ENCODE measurements at regions not wholly inside any gene's neighbourhood (a gene's known extent, or its start where the extent isn't known, plus 50 kb on each side); places are given as distances from the start of the nearest gene placed in this dataset.
"Not testable (repeated sequence)": the region's sequence is repeated elsewhere in the genome, so short reads cannot be mapped to it uniquely, and the experiment has no call there.

DNA sequence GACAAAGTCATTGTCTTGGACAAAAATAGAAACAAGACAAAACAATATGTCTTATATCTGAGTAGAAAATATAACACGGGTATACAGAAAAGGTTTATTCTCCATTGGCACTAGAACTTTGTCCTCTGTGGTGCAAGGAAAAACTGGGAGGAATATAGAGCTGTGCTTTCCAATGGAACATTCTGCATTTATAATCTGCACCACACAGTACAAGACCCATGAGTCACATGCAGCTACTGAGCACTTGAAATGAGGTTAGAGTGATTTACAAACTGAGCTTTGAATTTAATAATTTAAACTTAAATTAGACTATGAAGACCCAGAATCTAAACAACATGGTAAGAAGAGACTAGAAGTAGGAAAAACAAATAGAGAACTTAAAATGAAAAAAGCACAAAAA is 86.1 kb downstream of the RAP2A start:
- no peak for DNase-seq (ENCODE audit: low read depth)

DNA sequence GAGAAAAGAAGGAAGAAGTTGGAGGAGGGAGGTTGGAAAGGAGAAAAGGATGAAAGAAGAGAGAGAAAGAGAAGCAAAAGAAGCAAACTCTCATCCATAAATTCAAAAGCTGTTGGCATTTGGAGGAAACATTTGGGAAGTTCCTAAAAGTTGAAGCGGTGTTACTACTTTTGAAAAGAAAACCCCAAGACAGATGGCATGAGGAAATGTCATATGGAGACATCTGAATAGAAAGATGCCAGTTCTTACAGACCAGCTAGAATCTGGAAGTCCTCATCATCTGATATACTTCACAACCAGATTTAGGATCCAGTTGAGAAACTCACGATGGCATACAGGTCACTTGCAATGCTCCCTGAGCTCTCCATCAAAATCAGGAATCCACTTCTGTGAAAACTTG is 86.9 kb downstream of the RAP2A start:
- DNase-seq (ENCODE audit: low read depth), result no peak

DNA sequence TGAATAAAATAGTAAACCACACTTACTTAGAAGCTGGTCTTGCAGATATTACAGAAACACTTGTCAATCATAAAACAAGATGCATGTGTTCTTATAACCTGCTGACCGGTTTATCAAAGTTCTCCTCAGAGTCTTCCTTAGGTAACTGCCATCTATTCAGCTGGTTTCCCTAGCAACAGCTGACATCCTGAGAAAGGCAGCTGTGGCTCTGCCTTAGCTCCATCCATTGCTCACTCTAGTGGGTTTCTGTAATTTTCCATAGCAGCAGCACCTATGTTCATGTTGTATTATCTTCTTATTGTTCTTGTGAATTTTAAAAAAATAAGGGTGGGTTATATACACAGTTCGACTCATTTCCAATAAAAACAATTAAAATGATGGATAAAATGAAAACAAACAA is 87.8 kb downstream of the RAP2A start:
- no peak for DNase-seq (ENCODE audit: low read depth)

DNA sequence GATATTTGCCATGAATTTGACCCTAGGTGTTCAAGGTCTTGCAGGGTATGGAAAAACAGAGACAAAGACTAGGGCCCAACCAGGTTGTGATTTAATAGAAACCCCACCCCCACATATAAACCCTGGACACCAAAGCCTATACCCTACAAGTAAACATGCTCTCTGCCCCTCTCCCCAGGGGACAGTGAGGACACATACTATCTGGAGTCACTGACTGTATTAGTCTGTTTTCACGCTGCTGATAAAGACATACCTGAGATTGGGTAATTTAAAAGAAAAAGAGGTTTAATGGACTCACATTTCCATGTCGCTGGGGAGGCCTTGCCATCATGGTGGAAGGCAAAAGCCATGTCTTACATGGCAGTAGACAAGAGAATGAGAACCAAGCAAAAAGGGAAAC is 88.3 kb downstream of the RAP2A start:
- DNase-seq (ENCODE audit: low read depth), result no peak

DNA sequence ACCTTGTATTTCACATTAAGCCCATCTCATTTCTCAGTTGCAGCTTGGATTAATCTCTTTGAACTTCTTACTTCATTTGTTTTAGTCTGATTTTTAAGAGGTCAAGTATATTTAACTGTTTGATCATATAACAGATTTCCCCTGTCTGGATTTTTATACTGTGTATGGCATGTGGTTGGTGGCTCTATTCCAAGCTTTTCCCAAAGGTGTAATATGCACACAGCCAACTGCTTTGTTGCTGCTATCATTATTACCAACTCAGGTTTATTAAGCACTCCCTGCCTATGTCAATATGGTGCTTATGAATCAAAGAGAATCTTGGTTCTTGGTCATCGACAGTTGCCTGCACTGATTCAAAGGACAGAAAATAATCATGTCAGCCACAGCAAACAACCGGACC is 92.6 kb downstream of the RAP2A start:
- DNase-seq (ENCODE audit: low read depth), result no peak

DNA sequence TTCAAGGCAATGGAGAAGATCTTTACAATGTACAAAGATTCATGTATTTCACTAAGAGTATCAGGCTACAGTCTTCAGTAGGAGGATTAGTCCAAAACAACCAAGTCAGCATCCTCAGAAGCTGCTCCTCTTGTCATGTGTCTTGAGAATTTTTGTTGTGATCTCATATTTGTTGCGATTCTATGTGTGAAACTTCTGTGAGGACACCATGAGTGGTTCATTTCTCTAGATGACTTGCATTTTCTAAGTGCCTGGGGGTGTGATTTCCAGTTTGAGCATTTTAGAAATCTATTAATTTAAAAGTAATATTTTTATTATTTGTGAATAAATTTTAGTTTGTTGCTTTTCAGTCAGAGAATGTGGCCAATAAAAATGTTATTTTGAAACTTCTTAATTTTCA is 94.5 kb downstream of the RAP2A start:
- no peak for DNase-seq (ENCODE audit: low read depth)

DNA sequence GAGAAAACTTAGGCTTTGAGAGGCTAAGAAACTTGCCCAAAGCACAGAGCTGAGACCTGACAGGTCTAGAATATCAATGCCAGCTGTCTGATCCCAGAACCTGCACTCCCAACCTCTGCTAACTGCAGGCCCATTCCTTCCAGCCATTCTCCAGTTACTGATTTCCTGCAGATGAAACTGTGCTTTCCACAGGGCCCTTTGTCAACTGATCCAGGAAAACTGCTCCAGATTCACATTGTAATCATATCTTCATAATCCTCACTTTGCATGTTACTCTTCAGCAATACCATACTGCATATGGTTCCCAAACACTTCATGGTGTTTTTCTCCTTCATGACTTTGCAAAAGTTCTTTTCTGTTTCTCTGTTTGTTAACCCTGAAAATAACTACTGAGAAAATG is 100.6 kb downstream of the RAP2A start:
- DNase-seq (ENCODE audit: low read depth), result no peak

DNA sequence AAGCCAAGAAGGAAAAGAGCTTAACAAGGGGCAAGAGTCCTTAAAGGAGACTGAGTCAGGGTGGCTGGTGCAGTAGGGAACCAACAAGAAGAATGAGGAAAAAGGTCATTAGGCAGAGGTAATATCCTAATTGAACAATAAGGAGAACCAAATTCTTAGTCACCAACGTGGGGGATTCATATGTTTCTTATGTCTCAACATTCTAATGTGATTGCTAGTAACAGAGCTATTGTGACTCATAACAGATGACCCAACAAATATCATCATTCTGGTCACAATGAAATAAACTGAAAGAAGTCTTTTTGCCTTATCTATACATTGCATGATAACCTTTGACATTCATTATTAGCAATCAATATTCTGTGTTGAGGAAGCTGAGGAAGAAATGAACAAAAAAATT is 101.6 kb downstream of the RAP2A start:
- DNase-seq (ENCODE audit: low read depth), result peak; percentile 57

DNA sequence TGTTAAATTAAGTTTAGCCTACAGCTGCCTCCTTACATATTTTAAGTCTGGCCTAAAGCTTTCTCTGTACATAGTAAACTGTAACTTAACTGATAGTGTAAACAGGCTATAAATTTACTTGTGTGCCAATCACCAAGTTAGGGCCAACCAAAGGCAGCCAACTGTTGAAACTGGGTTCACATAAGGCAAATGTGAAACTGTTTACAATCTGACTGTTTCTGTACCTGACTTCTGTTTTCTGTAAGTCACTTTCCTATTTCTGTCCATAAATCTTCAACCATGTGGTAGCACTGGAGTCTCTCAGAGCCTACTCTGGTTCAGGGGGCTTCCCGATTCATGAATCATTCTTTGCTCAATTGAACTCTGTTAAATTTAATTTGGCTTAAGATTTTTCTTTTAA is 103.1 kb downstream of the RAP2A start:
- no peak for DNase-seq (ENCODE audit: low read depth)

DNA sequence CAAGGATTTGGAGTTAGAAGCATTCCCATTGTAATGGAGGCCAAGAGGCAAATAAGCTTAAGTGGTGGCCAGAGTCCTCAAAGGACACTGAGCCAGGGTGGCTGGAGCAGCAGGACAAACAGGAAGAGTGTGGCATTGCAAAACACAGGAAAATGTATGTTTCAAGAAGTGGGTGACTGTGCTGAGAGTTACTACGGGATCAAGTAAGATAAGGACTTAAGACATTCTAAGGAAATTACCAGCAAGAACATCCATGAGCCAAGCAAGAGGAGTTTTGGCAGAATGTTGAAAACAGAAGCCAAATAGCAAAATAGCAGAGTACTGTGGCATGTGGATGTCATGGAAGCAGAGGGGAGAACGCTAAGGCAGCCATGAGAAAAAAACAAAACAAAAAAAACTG is 104.2 kb downstream of the RAP2A start:
- no peak for DNase-seq (ENCODE audit: low read depth)

DNA sequence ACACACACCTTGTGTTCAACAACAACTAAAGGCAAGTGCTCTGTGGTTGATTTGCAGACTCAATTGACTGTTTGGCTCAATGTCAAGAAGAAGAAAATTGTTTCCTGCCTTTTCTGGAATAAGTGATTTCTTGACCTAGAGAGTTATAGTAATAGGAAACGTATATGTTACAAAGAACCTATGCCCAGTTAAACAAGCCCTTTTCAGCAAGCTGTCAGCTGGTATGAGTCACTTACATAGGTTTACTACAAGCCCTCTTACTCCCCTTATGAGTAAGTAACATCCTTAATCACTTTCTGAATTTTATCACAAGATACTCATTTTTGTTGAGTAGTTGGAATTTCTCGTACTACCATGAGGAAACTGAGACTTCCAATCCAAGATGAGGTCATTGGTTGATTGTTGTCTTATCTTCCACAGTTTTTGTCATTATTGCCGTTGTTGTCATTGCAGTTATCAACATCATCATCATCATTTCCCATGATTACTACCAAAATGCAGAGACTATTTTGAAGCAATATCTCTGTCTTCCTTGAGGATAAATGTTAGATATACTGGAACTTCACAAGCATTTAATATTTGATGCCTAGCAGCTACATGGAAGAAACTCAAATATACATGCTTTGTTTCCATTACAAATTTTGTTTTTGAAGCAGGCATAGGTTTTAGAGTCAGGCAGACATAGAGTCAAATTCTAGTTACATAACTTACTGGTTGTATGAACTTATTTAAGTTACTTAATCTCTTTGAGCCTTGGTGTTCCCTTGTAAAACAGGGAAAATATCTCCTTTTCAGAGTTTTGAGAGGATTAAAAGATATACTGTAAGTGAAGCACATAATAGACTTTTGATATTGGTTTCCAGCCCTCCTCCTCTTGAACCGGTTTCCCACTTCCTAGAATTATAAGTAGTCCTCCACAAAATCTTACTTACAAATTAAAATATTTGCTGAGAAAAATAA is 106.0 kb downstream of the RAP2A start:
- DNase-seq (ENCODE audit: low read depth), result peak; percentile 51

DNA sequence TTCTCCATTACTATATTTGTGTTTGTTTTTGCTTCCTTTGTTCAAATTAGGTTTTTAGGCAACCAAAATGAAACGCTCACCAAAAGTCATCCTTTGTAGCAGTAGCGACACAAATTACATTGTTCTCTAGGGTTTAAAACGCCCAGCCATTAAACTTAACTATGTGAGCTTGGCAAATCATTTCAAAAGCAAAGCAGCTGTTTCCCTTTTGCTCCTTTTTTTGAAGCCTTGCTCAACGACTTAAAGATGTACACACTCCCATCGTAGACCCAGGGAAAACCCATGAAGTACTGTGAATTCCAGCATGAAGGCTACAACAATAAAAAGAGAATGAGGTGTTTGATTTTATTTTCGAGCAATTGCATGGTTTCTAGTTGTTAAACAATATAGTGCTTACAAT is 106.7 kb downstream of the RAP2A start:
- DNase-seq (ENCODE audit: low read depth), result no peak

DNA sequence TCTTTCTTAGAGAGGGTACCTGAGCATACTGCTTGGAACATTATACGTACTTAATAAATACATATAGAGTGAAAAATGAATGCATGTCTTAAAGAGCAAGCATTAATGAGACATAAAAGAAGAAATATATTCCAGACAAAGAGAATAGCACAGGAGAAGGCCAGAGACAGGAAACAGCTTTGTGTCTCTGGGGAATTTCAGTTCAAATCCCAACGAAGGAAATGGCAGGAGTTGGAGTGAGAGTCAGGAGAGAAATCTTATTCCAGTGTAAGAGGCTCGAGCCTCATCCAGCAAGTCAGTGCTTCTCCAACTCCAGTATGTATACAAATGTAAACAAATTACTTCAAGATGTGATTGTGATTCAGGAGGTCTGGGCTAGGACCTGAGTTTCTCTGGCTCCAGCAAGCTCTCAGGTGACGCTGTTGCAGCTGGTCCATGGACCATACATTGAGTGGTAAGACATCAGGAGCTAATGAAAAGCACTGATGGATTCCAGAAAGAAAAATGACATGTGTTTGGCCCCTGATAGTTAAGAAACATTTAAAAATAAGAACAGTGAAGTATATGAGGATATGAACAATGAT is 108.2 kb downstream of the RAP2A start:
- no peak for DNase-seq (ENCODE audit: low read depth)

DNA sequence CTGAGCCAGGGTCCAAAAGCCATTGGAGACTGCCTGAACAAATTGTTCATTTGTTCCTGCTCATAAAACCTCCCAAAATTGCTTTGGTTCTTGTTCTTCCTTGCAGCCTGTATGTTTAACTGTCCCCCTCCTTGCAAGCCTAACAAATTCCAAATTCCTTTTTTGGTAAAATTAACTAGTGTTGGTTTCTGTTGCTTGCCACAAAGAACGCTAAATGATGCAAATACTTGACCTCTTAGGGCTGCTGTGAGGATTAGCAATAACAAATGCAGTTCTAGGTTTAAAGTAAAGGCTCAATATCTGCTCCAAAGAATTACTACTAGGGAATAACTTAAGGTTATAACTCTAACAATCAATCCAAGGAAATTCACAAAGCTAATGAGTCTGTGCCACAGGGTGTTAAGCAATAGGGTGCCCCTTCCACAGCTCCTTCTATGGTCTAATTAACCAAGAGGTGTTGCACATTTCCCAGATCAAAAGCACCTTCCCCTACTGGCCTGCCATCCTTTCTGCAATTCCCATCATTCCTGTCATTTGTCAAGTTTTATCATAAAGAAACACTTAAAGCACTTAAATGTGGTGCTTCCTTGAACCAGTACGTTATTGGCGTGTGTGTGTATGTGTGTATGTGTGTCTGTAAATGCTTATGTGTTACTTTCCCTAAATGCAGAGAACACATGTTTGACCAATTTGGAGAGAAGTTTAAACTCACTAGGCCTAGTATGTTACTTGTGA is 110.2 kb downstream of the RAP2A start:
- no peak for DNase-seq (ENCODE audit: low read depth)

DNA sequence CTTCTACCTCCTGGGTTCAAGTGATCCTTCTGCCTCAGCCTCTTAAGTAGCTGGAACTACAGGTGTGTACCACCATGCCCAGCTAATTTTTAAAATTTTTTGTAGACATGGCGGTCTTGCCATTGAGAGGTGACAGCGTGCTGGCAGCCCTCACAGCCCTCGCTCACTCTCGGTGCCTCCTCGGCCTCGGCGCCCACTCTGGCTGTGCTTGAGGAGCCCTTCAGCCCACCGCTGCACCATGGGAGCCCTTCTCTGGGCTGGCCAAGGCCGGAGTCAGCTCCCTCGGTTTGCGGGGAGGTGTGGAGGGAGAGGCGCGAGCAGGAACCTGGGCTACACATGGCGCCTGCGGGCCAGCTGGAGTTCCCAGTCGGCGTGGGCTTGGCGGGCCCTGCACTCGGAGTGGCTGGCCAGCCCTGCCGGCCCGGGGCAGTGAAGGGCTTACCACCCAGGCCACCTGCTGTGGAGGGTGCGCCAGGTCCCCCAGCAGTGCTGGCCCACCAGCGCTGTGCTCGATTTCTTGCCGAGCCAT is 111.1 kb downstream of the RAP2A start:
- not testable (repeated sequence) for DNase-seq (ENCODE audit: low read depth)

DNA sequence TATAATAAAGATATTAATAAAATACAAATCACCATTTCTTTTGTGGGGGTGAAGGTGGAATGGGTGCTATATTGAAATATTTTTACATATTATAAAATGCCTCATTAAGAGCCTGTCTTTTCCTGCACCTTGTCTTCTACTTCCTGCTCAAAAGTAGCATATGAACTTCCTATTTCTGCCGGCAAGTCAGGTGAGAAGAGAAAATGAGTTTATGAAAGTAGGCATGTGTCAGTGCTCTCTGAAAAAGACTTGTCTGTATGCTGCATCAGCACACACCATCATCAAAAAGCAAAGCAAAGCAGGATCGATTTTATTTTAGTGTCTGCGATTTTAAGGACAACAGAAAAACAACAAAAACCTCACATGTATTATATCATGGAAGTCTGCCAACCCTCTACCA is 114.2 kb downstream of the RAP2A start:
- DNase-seq (ENCODE audit: low read depth), result no peak

DNA sequence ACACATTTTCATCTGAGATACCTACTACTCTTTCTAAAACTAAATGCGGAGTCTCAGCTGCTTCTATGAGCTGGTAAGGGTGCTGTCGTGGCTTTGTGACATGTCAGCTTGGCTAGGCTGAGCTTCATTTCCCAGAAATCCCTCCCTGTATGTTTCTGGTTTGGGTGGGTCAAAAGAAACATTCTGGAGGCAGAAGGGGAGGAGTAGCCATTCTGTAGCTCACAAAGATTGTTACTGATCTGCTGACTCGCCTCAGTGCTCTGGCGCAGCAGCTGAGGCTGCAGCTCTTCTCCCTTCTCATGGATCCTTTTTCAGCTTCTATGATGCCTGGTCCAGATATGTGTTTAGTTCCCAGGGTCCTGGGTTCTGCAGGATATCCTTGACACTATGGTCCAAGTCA is 114.7 kb downstream of the RAP2A start:
- no peak for DNase-seq (ENCODE audit: low read depth)

DNA sequence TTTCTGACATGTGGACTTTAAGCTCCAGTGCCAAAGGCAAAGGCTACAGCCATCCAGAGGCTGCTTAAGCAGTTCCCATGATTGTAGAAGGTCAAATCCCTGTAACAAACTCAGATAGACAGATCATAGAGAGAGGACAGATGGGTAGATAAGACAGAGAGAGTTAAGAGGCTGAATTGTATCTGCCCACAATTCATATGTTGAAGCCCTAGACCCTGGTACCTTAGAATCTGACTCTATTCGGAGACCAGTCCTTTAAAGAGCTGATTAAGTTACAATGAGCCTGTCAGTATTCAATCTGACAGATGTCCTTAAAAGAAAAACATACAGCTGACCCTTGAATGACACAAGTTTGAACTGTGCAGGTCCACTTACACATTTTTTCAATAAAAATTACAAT is 115.2 kb downstream of the RAP2A start:
- no peak for DNase-seq (ENCODE audit: low read depth)

DNA sequence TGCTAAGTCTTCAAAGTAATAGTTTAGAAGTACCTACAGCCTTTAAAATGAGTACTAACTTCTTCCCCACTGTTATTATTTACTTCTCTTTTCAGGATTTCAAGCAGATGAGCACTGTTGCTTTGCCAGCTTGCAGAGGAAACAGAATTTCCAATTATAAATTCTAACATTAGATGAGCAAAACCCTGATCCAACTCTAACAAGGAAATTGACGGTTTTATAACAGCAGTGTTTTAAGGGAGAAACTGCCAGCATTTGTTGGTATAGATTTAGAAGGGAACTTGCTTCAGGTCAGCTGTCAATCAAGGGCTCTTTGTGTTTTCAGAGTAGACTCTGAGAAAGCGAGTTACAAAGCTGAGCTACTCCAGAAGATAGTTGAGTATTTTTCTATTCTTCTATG is 120.5 kb downstream of the RAP2A start:
- no peak for DNase-seq (ENCODE audit: low read depth)

DNA sequence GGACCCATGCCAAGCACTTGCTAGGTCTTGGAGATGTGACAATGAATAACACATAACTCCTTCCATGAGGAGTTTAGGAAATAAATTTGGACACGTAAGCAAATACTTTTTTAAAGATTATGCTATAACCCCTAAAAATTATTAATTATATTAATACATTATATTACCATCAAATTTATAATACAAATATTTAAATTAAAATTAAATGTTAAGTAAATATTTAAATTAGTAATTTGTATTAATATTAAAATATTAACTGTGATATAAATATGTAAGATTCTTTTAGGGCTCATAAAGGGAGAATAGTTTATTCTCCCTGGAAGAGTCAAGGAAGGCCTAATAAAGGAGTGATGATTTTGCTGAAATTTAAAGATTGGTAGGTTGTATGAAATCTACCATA is 121.1 kb downstream of the RAP2A start:
- DNase-seq (ENCODE audit: low read depth), result no peak

DNA sequence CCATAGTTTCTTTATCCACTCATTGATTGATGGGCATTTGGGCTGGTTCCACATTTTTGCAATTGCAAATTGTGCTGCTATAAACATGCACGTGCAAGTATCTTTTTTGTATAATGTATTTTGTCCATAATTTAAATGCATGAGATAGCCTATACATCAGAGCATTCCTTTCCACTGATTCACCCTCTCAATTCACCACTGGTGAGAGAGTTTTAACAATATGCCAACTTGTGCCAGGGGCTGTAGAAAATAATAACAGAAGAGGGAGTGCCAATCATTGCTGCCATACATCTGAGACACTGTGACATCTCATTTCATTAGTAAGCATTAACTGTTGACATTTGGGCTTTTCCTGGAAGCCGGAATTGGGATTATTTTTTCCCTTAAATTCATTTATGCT is 125.1 kb downstream of the RAP2A start:
- DNase-seq (ENCODE audit: low read depth), result peak; percentile 23

DNA sequence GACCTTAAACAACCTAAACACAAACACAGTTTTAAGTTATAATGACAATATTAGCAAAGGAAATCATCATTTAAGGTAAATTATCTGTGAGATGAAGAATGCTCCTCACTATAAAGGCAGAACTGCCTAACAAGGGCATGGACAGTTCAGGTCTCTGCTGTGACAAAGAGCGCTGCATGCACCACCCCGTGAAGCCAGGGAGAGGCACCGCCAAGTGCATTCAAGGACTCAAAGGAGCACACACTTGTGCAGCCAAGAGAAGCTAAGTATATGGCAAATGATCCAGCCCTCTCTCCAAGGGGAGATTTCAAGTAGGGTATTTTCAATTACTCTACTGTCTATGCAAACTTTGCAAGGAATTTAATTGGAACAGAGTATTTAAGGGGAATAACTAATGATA is 126.0 kb downstream of the RAP2A start:
- no peak for DNase-seq (ENCODE audit: low read depth)

DNA sequence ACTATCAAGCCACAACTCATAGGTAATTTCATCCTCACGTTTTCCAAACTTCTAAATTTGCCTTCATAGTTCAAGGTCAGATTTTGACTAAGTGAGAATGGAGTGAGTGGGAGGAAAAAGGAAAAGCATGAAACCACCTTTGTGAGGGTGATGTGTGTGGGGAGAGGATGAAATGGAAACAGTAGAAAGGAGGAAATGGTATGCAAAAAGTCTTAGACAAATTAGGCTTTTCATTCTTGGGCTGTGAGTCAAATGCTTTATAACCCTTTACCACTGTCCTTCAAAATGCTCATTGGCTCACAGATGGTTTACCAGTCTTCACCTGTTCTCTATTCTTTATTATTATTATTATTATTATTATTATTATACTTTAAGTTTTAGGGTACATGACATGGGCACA is 127.2 kb downstream of the RAP2A start:
- no peak for DNase-seq (ENCODE audit: low read depth)

All from ELR (cell line).